ENCODE measurements at regions not wholly inside any gene's neighbourhood (a gene's known extent, or its start where the extent isn't known, plus 50 kb on each side); places are given as distances from the start of the nearest gene placed in this dataset.
A peak's percentile ranks its signal among the peaks of the same experiment; 100 is the strongest.

DNA sequence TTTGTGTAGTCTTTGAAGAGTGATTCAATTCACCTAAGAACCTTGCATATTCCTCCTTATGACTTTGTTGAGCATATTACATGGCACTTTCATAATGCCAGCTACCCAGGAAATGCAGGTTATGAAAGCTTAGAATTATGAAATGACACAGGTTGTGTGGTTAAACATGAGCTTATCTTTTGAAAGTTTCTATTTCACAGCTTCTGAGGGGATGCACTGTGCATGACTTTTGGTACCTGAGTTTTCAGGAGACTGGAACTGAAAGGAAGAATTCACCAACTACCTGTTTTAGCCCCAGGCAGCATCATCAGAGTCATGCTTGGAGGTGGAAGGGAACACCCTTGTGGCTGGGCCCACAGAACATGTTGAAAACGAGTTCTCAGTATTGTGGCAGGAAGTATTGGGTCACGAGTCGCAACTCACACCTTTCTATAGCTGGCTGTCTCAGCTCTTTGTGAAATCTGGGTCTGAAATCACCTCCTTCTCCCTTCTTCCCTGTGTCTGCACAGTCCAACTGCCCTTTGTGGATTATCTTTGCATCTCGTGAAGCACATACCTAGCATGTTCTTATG lies 228.2 kb downstream of the PTEN start (continued):
- TF ChIP-seq, protein P1, sequence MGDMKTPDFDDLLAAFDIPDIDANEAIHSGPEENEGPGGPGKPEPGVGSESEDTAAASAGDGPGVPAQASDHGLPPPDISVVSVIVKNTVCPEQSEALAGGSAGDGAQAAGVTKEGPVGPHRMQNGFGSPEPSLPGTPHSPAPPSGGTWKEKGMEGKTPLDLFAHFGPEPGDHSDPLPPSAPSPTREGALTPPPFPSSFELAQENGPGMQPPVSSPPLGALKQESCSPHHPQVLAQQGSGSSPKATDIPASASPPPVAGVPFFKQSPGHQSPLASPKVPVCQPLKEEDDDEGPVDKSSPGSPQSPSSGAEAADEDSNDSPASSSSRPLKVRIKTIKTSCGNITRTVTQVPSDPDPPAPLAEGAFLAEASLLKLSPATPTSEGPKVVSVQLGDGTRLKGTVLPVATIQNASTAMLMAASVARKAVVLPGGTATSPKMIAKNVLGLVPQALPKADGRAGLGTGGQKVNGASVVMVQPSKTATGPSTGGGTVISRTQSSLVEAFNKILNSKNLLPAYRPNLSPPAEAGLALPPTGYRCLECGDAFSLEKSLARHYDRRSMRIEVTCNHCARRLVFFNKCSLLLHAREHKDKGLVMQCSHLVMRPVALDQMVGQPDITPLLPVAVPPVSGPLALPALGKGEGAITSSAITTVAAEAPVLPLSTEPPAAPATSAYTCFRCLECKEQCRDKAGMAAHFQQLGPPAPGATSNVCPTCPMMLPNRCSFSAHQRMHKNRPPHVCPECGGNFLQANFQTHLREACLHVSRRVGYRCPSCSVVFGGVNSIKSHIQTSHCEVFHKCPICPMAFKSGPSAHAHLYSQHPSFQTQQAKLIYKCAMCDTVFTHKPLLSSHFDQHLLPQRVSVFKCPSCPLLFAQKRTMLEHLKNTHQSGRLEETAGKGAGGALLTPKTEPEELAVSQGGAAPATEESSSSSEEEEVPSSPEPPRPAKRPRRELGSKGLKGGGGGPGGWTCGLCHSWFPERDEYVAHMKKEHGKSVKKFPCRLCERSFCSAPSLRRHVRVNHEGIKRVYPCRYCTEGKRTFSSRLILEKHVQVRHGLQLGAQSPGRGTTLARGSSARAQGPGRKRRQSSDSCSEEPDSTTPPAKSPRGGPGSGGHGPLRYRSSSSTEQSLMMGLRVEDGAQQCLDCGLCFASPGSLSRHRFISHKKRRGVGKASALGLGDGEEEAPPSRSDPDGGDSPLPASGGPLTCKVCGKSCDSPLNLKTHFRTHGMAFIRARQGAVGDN (IDR thresholded peaks at IDR 0.05), result peak; percentile 59; the same call in 1 of the 2 replicates
- TF ChIP-seq JUNB (IDR thresholded peaks at IDR 0.05), result peak; percentile 78
- TF ChIP-seq FOXM1 (IDR thresholded peaks at IDR 0.05; ENCODE audit: low read depth, low read length), result peak; percentile 97
- peak; percentile 79 for TF ChIP-seq RELA (IDR thresholded peaks at IDR 0.05; ENCODE audit: borderline replicate concordance, partially characterized antibody)
- TF ChIP-seq GABPA (IDR thresholded peaks at IDR 0.05; ENCODE audit: low read depth), result no peak
- TF ChIP-seq EED (IDR thresholded peaks at IDR 0.05; ENCODE audit: low read depth), result peak; percentile 99
- TF ChIP-seq ETV6 (conservative IDR thresholded peaks at IDR 0.05 in 1 of 2, IDR thresholded peaks at IDR 0.05 in 1 of 2; ENCODE audit: borderline replicate concordance in 1 of 2, low read depth in 1 of 2), result peak in 1 of 2 experiments; percentile 98; a peak in 2 of 4 replicates
- no peak for TF ChIP-seq PAX8 (IDR thresholded peaks at IDR 0.05)
- TF ChIP-seq BCL11A (IDR thresholded peaks at IDR 0.05; ENCODE audit: low read depth, low read length), result peak; percentile 91
- TF ChIP-seq HDAC6 (IDR thresholded peaks at IDR 0.05; ENCODE audit: unreplicated experiment), result no peak
- TF ChIP-seq, protein P2, sequence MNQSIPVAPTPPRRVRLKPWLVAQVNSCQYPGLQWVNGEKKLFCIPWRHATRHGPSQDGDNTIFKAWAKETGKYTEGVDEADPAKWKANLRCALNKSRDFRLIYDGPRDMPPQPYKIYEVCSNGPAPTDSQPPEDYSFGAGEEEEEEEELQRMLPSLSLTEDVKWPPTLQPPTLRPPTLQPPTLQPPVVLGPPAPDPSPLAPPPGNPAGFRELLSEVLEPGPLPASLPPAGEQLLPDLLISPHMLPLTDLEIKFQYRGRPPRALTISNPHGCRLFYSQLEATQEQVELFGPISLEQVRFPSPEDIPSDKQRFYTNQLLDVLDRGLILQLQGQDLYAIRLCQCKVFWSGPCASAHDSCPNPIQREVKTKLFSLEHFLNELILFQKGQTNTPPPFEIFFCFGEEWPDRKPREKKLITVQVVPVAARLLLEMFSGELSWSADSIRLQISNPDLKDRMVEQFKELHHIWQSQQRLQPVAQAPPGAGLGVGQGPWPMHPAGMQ (IDR thresholded peaks at IDR 0.05; ENCODE audit: borderline replicate concordance), result no peak
- TF ChIP-seq POLR2AphosphoS5 (IDR thresholded peaks at IDR 0.05; ENCODE audit: low read length), result peak; percentile 50; the same call in 1 of the 2 replicates
- TF ChIP-seq MTA3 (IDR thresholded peaks at IDR 0.05; ENCODE audit: borderline replicate concordance, low read length), result peak; percentile 92; the same call in 1 of the 2 replicates
- TF ChIP-seq, protein P3, sequence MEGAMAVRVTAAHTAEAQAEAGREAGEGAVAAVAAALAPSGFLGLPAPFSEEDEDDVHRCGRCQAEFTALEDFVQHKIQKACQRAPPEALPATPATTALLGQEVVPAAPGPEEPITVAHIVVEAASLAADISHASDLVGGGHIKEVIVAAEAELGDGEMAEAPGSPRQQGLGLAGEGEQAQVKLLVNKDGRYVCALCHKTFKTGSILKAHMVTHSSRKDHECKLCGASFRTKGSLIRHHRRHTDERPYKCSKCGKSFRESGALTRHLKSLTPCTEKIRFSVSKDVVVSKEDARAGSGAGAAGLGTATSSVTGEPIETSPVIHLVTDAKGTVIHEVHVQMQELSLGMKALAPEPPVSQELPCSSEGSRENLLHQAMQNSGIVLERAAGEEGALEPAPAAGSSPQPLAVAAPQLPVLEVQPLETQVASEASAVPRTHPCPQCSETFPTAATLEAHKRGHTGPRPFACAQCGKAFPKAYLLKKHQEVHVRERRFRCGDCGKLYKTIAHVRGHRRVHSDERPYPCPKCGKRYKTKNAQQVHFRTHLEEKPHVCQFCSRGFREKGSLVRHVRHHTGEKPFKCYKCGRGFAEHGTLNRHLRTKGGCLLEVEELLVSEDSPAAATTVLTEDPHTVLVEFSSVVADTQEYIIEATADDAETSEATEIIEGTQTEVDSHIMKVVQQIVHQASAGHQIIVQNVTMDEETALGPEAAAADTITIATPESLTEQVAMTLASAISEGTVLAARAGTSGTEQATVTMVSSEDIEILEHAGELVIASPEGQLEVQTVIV (IDR thresholded peaks at IDR 0.05; ENCODE audit: borderline replicate concordance, partially characterized antibody), result no peak
- TF ChIP-seq POLR2A (IDR thresholded peaks at IDR 0.05; ENCODE audit: low read depth, low read length), result no peak
- TF ChIP-seq, protein P4, sequence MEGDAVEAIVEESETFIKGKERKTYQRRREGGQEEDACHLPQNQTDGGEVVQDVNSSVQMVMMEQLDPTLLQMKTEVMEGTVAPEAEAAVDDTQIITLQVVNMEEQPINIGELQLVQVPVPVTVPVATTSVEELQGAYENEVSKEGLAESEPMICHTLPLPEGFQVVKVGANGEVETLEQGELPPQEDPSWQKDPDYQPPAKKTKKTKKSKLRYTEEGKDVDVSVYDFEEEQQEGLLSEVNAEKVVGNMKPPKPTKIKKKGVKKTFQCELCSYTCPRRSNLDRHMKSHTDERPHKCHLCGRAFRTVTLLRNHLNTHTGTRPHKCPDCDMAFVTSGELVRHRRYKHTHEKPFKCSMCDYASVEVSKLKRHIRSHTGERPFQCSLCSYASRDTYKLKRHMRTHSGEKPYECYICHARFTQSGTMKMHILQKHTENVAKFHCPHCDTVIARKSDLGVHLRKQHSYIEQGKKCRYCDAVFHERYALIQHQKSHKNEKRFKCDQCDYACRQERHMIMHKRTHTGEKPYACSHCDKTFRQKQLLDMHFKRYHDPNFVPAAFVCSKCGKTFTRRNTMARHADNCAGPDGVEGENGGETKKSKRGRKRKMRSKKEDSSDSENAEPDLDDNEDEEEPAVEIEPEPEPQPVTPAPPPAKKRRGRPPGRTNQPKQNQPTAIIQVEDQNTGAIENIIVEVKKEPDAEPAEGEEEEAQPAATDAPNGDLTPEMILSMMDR (IDR thresholded peaks at IDR 0.05 in 2 of 3, conservative IDR thresholded peaks at IDR 0.05 in 1 of 3; ENCODE audit: control insufficient read depth in 2 of 3, extremely low read depth in 1 of 3, insufficient read depth in 1 of 3, low read depth in 3 of 3, low read length in 3 of 3), result peak in 1 of 3 experiments; percentile 23; a peak in 1 of 6 replicates
- TF ChIP-seq, protein P5, sequence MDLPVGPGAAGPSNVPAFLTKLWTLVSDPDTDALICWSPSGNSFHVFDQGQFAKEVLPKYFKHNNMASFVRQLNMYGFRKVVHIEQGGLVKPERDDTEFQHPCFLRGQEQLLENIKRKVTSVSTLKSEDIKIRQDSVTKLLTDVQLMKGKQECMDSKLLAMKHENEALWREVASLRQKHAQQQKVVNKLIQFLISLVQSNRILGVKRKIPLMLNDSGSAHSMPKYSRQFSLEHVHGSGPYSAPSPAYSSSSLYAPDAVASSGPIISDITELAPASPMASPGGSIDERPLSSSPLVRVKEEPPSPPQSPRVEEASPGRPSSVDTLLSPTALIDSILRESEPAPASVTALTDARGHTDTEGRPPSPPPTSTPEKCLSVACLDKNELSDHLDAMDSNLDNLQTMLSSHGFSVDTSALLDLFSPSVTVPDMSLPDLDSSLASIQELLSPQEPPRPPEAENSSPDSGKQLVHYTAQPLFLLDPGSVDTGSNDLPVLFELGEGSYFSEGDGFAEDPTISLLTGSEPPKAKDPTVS (IDR thresholded peaks at IDR 0.05; ENCODE audit: low read depth, low read length), result no peak
- TF ChIP-seq MXI1 (IDR thresholded peaks at IDR 0.05; ENCODE audit: low read depth, low read length), result peak; percentile 78; the same call in 1 of the 2 replicates
- TF ChIP-seq ZNF384 (IDR thresholded peaks at IDR 0.05; ENCODE audit: borderline replicate concordance, low read depth, low read length), result no peak; the same call in 1 of the 2 replicates

All from GM12878 (cell line).